Ectodermal cell (in vitro differentiated cells): ENCODE measurements at regions not wholly inside any gene's neighbourhood (a gene's known extent, or its start where the extent isn't known, plus 50 kb on each side); places are given as distances from the start of the nearest gene placed in this dataset.

Source experiments
- H3K27ac ChIP-seq: 2 replicates; pipeline ENCODE4 v1.7.0; 2013; ENCODE audit warnings: mild to moderate bottlenecking, low read depth, low read length; ENCODE audit not compliant: insufficient read depth, poor library complexity, severe bottlenecking
- H3K27me3 ChIP-seq: 2 replicates; pipeline ENCODE4 v1.7.0; 2013; ENCODE audit warnings: mild to moderate bottlenecking, low read length; ENCODE audit not compliant: insufficient read depth, control insufficient read depth, poor library complexity, severe bottlenecking
- H3K36me3 ChIP-seq: one replicate; pipeline ENCODE4 v1.7.0; 2013; ENCODE audit warnings: low read length; ENCODE audit not compliant: control insufficient read depth, insufficient read depth
- H3K4me1 ChIP-seq: one replicate; pipeline ENCODE4 v1.7.0; 2013; ENCODE audit warnings: low read length; ENCODE audit not compliant: control insufficient read depth, insufficient read depth
- H3K4me3 ChIP-seq: 2 replicates; pipeline ENCODE4 v1.7.0; 2013; ENCODE audit warnings: low read depth, low read length, control low read depth; ENCODE audit not compliant: insufficient read depth
- H3K9me3 ChIP-seq: 2 replicates; pipeline ENCODE4 v1.7.0; 2013; ENCODE audit warnings: mild to moderate bottlenecking, low read length, moderate library complexity; ENCODE audit not compliant: control insufficient read depth
- WGBS, 2 experiments: methylation state at CpG; one replicate each; pipeline ENCODE4 v1.1.7; 2013; ENCODE audit warnings: missing lambda C conversion rate in 2 of 2; 5-methylcytosine and 5-hydroxymethylcytosine counted together

DNA sequence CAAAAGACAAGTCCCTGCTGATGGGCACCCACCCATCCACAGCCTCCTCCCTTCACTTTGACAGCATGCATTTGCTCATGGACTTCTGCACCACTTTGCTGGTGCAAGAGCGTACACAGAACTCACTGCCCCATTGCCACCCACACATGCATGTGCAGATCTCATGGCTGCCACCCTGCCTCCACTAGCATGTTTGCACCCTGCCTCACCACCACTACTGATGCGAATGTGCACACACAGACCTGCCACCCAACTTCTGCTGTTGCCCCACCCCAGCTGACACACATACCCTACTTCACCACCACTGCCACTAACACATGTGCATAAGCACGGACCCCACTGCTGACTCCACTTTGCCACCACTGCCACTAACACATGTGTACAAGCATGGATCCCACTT lies 64.9 kb upstream of the EYS start:
- Histone ChIP-seq H3K4me3 (no peak overlapping the region), H3K4me1 (no peaks in the 10 kb centered on the region), H3K9me3 (no peaks in the 10 kb centered on the region), H3K36me3 (no peaks in the 10 kb centered on the region), H3K27me3 (no peaks in the 10 kb centered on the region), H3K27ac (no peak overlapping the region)
- WGBS, 2 experiments, result 94 to 96% methylated on average over 3 of the region's 3 CpGs

DNA sequence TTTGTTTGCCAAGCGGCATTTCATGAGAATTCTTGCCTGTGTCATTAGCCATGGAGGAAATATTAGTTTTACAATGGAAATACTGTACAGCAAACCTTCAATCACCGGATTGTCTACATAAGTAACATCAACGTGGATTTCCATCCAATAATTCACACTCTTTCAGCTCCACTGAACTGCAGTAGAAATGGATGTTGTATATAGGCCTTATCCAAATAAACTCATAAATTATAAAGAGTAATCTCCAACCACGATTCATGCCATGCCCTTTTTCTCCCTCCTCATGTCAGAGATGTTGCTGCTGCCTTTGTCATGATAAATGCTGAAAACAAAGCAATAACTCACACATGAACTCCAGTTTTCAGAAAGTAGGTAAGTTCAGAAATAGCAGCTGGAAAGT lies 54.9 kb upstream of the EYS start:
- WGBS, 2 experiments, result 85 to 95% methylated on average over 2 to 4 of the region's 4 CpGs
- Histone ChIP-seq H3K4me3 (no peak overlapping the region), H3K27ac (no peak overlapping the region), H3K36me3 (no peaks in the 10 kb centered on the region), H3K4me1 (no peaks in the 10 kb centered on the region), H3K9me3 (no peaks in the 10 kb centered on the region), H3K27me3 (no peaks in the 10 kb centered on the region)

DNA sequence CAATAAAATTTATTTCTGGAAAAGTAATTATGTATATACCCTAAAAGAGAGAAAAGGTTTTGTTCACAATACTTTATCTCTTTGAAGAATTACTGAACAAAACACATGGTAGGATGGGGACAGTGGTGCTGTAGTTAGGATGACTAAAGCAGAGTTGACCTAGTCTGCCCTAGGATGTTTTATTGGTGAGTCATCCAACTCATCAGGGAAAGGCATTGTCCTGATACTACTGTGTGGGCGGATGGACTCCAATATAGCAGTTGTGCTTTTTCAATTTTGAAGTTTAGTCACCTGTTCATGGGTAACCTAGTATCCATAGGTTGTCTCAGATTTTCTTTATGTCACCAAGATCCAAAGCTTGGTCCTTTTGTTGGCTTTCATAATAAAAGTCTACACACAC lies 53.3 kb upstream of the EYS start:
- H3K4me1 ChIP-seq, result no peaks in the 10 kb centered on the region
- H3K9me3 ChIP-seq, result no peaks in the 10 kb centered on the region
- no peaks in the 10 kb centered on the region for H3K27me3 ChIP-seq
- no peak overlapping the region for H3K27ac ChIP-seq
- H3K36me3 ChIP-seq, result no peaks in the 10 kb centered on the region
- WGBS, 2 experiments, result 76 to 95% methylated on average over 1 of the region's 1 CpG
- H3K4me3 ChIP-seq, result no peak overlapping the region
